ENCODE measurements at regions not wholly inside any gene's neighbourhood (a gene's known extent, or its start where the extent isn't known, plus 50 kb on each side); places are given as distances from the start of the nearest gene placed in this dataset.
"Not testable (repeated sequence)": the region's sequence is repeated elsewhere in the genome, so short reads cannot be mapped to it uniquely, and the experiment has no call there.

GRCh38 chr4:159594576-159594975 lies 491.7 kb downstream of the RAPGEF2 start:
- no peak overlapping the region for H3K4me3 ChIP-seq
- no peak overlapping the region for H3K27ac ChIP-seq
- no peaks in the 10 kb centered on the region for H3K36me3 ChIP-seq
- 74 to 95% methylated on average over 2 of the region's 2 CpGs for WGBS, 2 donors
- intact Hi-C loops (cut with DNase I) = no loop called here
- TF ChIP-seq POLR2A (IDR thresholded peaks at IDR 0.05) (no peak), CTCF (IDR thresholded peaks at IDR 0.05) (no peak), POLR2AphosphoS5 (IDR thresholded peaks at IDR 0.05) (no peak), EP300 (IDR thresholded peaks at IDR 0.05) (no peak)
- H3K4me1 ChIP-seq = no peaks in the 10 kb centered on the region
- no peaks in the 10 kb centered on the region for H3K27me3 ChIP-seq
- no peak for DNase-seq
- H3K9me3 ChIP-seq = no peaks in the 10 kb centered on the region

GRCh38 chr4:159595101-159595500 lies 492.2 kb downstream of the RAPGEF2 start:
- 33 to 80% methylated on average over 4 of the region's 4 CpGs for WGBS, 2 donors
- intact Hi-C loops (cut with DNase I); H3K36me3 ChIP-seq; H3K4me3 ChIP-seq; H3K9me3 ChIP-seq; H3K27me3 ChIP-seq; H3K27ac ChIP-seq; H3K4me1 ChIP-seq; DNase-seq: not testable (repeated sequence)

- DNase-seq = no peak
- H3K4me3 ChIP-seq = no peak overlapping the region
- 88 to 90% methylated on average over 2 of the region's 2 CpGs for WGBS, 2 donors
- H3K9me3 ChIP-seq = no peaks in the 10 kb centered on the region
- intact Hi-C loops (cut with DNase I) = no loop called here
- H3K27me3 ChIP-seq = no peaks in the 10 kb centered on the region
- no peaks in the 10 kb centered on the region for H3K36me3 ChIP-seq
- no peak overlapping the region for H3K27ac ChIP-seq
- TF ChIP-seq CTCF (IDR thresholded peaks at IDR 0.05) (no peak), EP300 (IDR thresholded peaks at IDR 0.05) (no peak), POLR2A (IDR thresholded peaks at IDR 0.05) (no peak), POLR2AphosphoS5 (IDR thresholded peaks at IDR 0.05) (no peak)
- no peaks in the 10 kb centered on the region for H3K4me1 ChIP-seq
Measured at GRCh38 chr4:159598602-159599001, 495.7 kb downstream of the RAPGEF2 start.

- Histone ChIP-seq H3K4me3 (no peak overlapping the region), H3K9me3 (no peaks in the 10 kb centered on the region), H3K36me3 (no peaks in the 10 kb centered on the region), H3K4me1 (no peaks in the 10 kb centered on the region), H3K27me3 (no peaks in the 10 kb centered on the region), H3K27ac (no peak overlapping the region)
- DNase-seq = no peak
- intact Hi-C loops (cut with DNase I) = no loop called here
- TF ChIP-seq CTCF (IDR thresholded peaks at IDR 0.05) (no peak), POLR2AphosphoS5 (IDR thresholded peaks at IDR 0.05) (no peak), POLR2A (IDR thresholded peaks at IDR 0.05) (no peak), EP300 (IDR thresholded peaks at IDR 0.05) (no peak)
- 52 to 78% methylated on average over 2 of the region's 2 CpGs for WGBS, 2 donors
Measured at GRCh38 chr4:159600061-159600460, 497.2 kb downstream of the RAPGEF2 start.

GRCh38 chr4:159604781-159605180 lies 501.9 kb downstream of the RAPGEF2 start:
- Histone ChIP-seq H3K27me3 (no peaks in the 10 kb centered on the region), H3K9me3 (no peaks in the 10 kb centered on the region), H3K27ac (no peak overlapping the region), H3K4me1 (no peaks in the 10 kb centered on the region), H3K4me3 (no peak overlapping the region), H3K36me3 (no peaks in the 10 kb centered on the region)
- no peak for TF ChIP-seq POLR2AphosphoS5 (IDR thresholded peaks at IDR 0.05)
- no peak for TF ChIP-seq CTCF (IDR thresholded peaks at IDR 0.05)
- TF ChIP-seq POLR2A (IDR thresholded peaks at IDR 0.05) = no peak
- no peak for TF ChIP-seq EP300 (IDR thresholded peaks at IDR 0.05)
- WGBS, 2 donors = 39 to 87% methylated on average over 3 of the region's 3 CpGs
- no peak for DNase-seq
- intact Hi-C loops (cut with DNase I) = no loop called here

All from sigmoid colon (tissue), 6 donors.